IPS DF 6.9 (cell line): ENCODE measurements at regions not wholly inside any gene's neighbourhood (a gene's known extent, or its start where the extent isn't known, plus 50 kb on each side); places are given as distances from the start of the nearest gene placed in this dataset.
"Not testable (repeated sequence)": the region's sequence is repeated elsewhere in the genome, so short reads cannot be mapped to it uniquely, and the experiment has no call there.

Experiments
- DNase-seq: peaks from one replicate; pipeline ENCODE4 v3.0.0-alpha.2; 2013; ENCODE audit warnings: low read depth, low spot score
- H3K27ac ChIP-seq: one replicate; pipeline ENCODE4 v1.5.1; 2013; ENCODE audit warnings: low read length, control low read depth
- H3K27me3 ChIP-seq: 2 replicates; pipeline ENCODE4 v1.6.1; 2013; ENCODE audit warnings: mild to moderate bottlenecking, low read length; ENCODE audit not compliant: control insufficient read depth, insufficient read depth
- H3K36me3 ChIP-seq: 2 replicates; pipeline ENCODE4 v1.6.1; 2013; ENCODE audit warnings: low read length; ENCODE audit not compliant: control insufficient read depth, insufficient read depth
- H3K4me1 ChIP-seq: 2 replicates; pipeline ENCODE4 v1.6.1; 2013; ENCODE audit warnings: low read length; ENCODE audit not compliant: control insufficient read depth, insufficient read depth
- H3K4me3 ChIP-seq: 2 replicates; pipeline ENCODE4 v1.5.1; 2013; ENCODE audit warnings: mild to moderate bottlenecking, low read length
- H3K9me3 ChIP-seq: 2 replicates; pipeline ENCODE4 v1.6.1; 2013; ENCODE audit warnings: low read length, inconsistent platforms; ENCODE audit not compliant: control insufficient read depth, insufficient read depth
- WGBS: extraction: QIAGEN DNeasy Blood & Tissue Kit; methylation state at CpG from one replicate; pipeline ENCODE4 v1.1.7; 2013; ENCODE audit warnings: mixed read lengths, missing lambda C conversion rate; ENCODE audit not compliant: insufficient read length, insufficient coverage; 5-methylcytosine and 5-hydroxymethylcytosine counted together

GRCh38 chrX:106284431-106285025 lies 116.4 kb downstream of the PWWP3B start:
- no peak overlapping the region for H3K4me3 ChIP-seq
- H3K36me3 ChIP-seq: no peaks in the 10 kb centered on the region
- no peak overlapping the region for H3K27ac ChIP-seq
- no peaks in the 10 kb centered on the region for H3K27me3 ChIP-seq
- DNase-seq: no peak
- no CpG with 5 or more reads among the region's 2 CpGs for WGBS
- H3K4me1 ChIP-seq: no peaks in the 10 kb centered on the region
- no peaks in the 10 kb centered on the region for H3K9me3 ChIP-seq

- no peak for DNase-seq
- no peaks in the 10 kb centered on the region for H3K4me1 ChIP-seq
- no peaks in the 10 kb centered on the region for H3K36me3 ChIP-seq
- H3K9me3 ChIP-seq: no peaks in the 10 kb centered on the region
- WGBS: no CpG with 5 or more reads among the region's 1 CpG
- no peak overlapping the region for H3K27ac ChIP-seq
- H3K27me3 ChIP-seq: no peaks in the 10 kb centered on the region
- no peak overlapping the region for H3K4me3 ChIP-seq
These were observed 118.0 kb downstream of the PWWP3B start for GRCh38 chrX:106286053-106286650.

- not testable (repeated sequence) for H3K4me1 ChIP-seq, H3K9me3 ChIP-seq, H3K36me3 ChIP-seq, H3K27me3 ChIP-seq, H3K4me3 ChIP-seq, H3K27ac ChIP-seq, DNase-seq
- WGBS: no CpG with 5 or more reads among the region's 5 CpGs
These were observed 122.7 kb downstream of the PWWP3B start for GRCh38 chrX:106290778-106291177.

GRCh38 chrX:106291779-106292390 lies 123.8 kb downstream of the PWWP3B start:
- not testable (repeated sequence) for H3K4me1 ChIP-seq, H3K27ac ChIP-seq, H3K27me3 ChIP-seq, DNase-seq, H3K4me3 ChIP-seq, H3K9me3 ChIP-seq, H3K36me3 ChIP-seq
- WGBS: no CpG with 5 or more reads among the region's 9 CpGs

- no peak for DNase-seq
- no peaks in the 10 kb centered on the region for H3K4me1 ChIP-seq
- no peaks in the 10 kb centered on the region for H3K9me3 ChIP-seq
- H3K27me3 ChIP-seq: no peaks in the 10 kb centered on the region
- no CpG with 5 or more reads among the region's 2 CpGs for WGBS
- H3K36me3 ChIP-seq: no peaks in the 10 kb centered on the region
- no peak overlapping the region for H3K27ac ChIP-seq
- no peak overlapping the region for H3K4me3 ChIP-seq
These were observed 132.1 kb downstream of the PWWP3B start for GRCh38 chrX:106300239-106300638.

GRCh38 chrX:106300656-106301055 lies 132.6 kb downstream of the PWWP3B start:
- H3K36me3 ChIP-seq: no peaks in the 10 kb centered on the region
- no CpG with 5 or more reads among the region's 3 CpGs for WGBS
- no peak overlapping the region for H3K27ac ChIP-seq
- no peak for DNase-seq
- H3K4me3 ChIP-seq: no peak overlapping the region
- H3K27me3 ChIP-seq: no peaks in the 10 kb centered on the region
- H3K9me3 ChIP-seq: no peaks in the 10 kb centered on the region
- H3K4me1 ChIP-seq: no peaks in the 10 kb centered on the region

GRCh38 chrX:106302304-106302703 lies 134.2 kb downstream of the PWWP3B start:
- Histone ChIP-seq H3K9me3 (no peaks in the 10 kb centered on the region), H3K27me3 (no peaks in the 10 kb centered on the region), H3K27ac (no peak overlapping the region), H3K36me3 (no peaks in the 10 kb centered on the region), H3K4me3 (no peak overlapping the region), H3K4me1 (no peaks in the 10 kb centered on the region)
- WGBS: no CpG with 5 or more reads among the region's 2 CpGs
- DNase-seq: no peak

GRCh38 chrX:106306391-106306947 lies 138.4 kb downstream of the PWWP3B start:
- H3K27me3 ChIP-seq: no peaks in the 10 kb centered on the region
- DNase-seq: no peak
- H3K9me3 ChIP-seq: no peaks in the 10 kb centered on the region
- no CpG with 5 or more reads among the region's 7 CpGs for WGBS
- H3K36me3 ChIP-seq: no peaks in the 10 kb centered on the region
- no peak overlapping the region for H3K4me3 ChIP-seq
- H3K4me1 ChIP-seq: no peaks in the 10 kb centered on the region
- H3K27ac ChIP-seq: no peak overlapping the region

GRCh38 chrX:106323357-106323756 lies 155.3 kb downstream of the PWWP3B start:
- Histone ChIP-seq H3K4me1 (no peaks in the 10 kb centered on the region), H3K27ac (no peak overlapping the region), H3K9me3 (no peaks in the 10 kb centered on the region), H3K4me3 (no peak overlapping the region), H3K36me3 (no peaks in the 10 kb centered on the region), H3K27me3 (no peaks in the 10 kb centered on the region)
- DNase-seq: no peak

- Histone ChIP-seq H3K27me3 (no peaks in the 10 kb centered on the region), H3K4me3 (no peak overlapping the region), H3K9me3 (no peaks in the 10 kb centered on the region), H3K36me3 (no peaks in the 10 kb centered on the region), H3K4me1 (no peaks in the 10 kb centered on the region), H3K27ac (no peak overlapping the region)
- no peak for DNase-seq
- no CpG with 5 or more reads among the region's 3 CpGs for WGBS
These were observed 163.5 kb downstream of the PWWP3B start for GRCh38 chrX:106331606-106332005.
